ENCODE measurements at regions not wholly inside any gene's neighbourhood (a gene's known extent, or its start where the extent isn't known, plus 50 kb on each side); places are given as distances from the start of the nearest gene placed in this dataset.

- DNase-seq: no peak
Measured at GRCh38 chr13:42720858-42721219, 60.5 kb upstream of the FAM216B start.

DNA sequence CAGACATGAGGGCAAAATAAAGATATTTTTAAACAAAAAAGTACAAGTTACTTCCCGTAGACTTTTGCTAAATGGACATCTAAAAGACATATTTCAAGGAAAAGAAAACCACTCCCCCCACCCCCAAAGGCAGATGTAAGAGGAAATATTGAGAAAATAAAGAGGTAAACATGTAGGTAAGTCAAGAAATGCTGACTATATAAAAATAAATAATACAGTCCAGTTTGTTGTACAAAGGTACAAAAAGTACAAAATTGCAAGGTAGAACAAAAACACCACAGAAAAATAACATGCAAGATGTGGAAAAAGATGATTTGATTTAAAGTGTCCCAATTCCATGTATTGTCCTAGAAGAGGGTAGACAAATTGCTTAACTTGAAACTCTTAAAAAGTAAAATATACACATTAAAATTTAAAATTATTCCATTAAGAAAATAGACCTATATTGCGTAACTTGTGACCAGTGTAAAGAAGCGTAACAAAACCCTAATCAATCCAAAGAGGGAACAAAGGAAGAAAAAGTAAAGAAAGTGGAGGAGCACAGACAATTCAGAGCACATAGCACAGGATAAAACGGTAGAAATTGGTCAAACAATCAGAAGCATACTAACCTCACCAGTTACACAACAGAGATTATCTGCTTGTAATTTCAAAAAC, 58.4 kb upstream of the FAM216B start:
- DNase-seq: no peak

DNA sequence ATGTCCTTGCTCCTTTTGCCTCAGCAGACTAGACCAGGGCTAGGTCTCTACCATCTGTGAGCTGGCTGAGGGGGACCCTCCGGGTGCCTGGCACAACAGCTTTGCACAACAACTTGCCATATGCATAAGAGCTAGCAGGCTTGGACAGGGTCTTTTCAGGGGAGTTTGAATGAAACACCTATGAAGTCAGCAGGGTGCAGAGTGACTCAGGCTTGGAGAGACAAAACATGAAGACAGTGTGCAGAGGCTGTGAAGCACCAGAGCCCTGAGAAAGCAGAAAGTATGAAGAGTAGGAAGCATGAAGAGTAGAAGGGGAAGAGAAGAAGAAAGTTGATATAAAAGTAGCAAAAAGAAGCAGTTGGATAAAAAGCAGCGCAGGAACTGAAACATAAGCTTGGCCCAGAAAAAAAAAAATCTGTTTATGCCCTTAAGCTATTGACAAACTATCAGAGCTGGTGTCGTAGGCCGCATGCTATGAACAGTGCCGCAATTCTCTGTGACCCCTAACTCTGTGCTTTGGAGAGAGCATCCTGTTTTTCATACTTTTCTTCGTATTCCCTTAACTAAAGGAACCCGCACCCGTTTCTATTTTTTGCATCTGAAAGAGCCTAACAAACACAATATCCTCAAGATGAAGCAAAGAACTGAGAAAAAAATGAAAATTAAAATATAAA, 52.7 kb upstream of the FAM216B start:
- no peak for DNase-seq

DNA sequence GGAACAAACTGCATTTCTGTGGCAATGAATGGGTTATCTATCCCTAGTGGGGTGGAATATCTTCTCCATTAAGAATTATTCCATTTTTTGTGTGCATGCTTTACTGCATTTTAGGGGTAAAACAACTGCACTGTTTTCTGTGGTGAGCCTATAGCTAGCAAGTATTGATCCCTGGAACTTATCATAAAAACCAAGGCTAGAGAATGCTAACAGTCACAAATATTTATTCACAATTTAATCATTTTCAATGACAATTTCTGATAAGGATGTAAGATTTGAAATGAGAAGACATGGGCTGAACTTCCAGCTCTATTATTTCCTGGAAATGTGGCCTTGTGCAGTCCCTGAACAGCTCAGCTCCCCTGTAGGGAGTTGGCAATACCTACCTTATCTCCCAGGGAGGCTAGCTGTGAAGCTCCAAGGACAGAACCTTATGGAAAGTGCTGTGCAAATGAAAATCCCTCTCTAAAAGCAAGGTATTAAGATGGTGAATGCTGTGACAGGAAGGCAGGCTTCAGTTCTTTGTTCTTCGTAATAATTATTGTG, 51.5 kb upstream of the FAM216B start:
- no peak for DNase-seq
